Ovary (tissue), 3 donors: ENCODE measurements at regions not wholly inside any gene's neighbourhood (a gene's known extent, or its start where the extent isn't known, plus 50 kb on each side); places are given as distances from the start of the nearest gene placed in this dataset.

Experiments
- CTCF ChIP-seq, 3 donors: fragments of 450-650 bp in 2 of 3; fragments of 200-600 bp in 1 of 3; IDR thresholded peaks; one replicate each; pipeline versions ENCODE4 v1.5.1 to v1.8.0; 2016 to 2022; ENCODE audit warnings: antibody characterized with exemption in 3 of 3, mild to moderate bottlenecking in 1 of 3
- POLR2A ChIP-seq: fragments of 450-650 bp; IDR thresholded peaks from one replicate; pipeline ENCODE4 v1.6.1; 2017; ENCODE audit warnings: antibody characterized with exemption, mild to moderate bottlenecking, moderate library complexity
- donor health status: DM: no; HTN: no; CAD: no.

- TF ChIP-seq POLR2A, result no peak
- TF ChIP-seq CTCF (IDR thresholded peaks at IDR 0.05), result no peak
Observed at GRCh38 chr4:159006202-159006601, 96.7 kb upstream of the RAPGEF2 start.
